ENCODE measurements at regions not wholly inside any gene's neighbourhood (a gene's known extent, or its start where the extent isn't known, plus 50 kb on each side); places are given as distances from the start of the nearest gene placed in this dataset.

- DNase-seq, result no peak
- no peaks in the 10 kb centered on the region for H3K27me3 ChIP-seq
- no peaks in the 10 kb centered on the region for H3K36me3 ChIP-seq
- no peak overlapping the region for H3K27ac ChIP-seq
- TF ChIP-seq POLR2A (IDR thresholded peaks at IDR 0.05), result no peak
- TF ChIP-seq, protein P1, sequence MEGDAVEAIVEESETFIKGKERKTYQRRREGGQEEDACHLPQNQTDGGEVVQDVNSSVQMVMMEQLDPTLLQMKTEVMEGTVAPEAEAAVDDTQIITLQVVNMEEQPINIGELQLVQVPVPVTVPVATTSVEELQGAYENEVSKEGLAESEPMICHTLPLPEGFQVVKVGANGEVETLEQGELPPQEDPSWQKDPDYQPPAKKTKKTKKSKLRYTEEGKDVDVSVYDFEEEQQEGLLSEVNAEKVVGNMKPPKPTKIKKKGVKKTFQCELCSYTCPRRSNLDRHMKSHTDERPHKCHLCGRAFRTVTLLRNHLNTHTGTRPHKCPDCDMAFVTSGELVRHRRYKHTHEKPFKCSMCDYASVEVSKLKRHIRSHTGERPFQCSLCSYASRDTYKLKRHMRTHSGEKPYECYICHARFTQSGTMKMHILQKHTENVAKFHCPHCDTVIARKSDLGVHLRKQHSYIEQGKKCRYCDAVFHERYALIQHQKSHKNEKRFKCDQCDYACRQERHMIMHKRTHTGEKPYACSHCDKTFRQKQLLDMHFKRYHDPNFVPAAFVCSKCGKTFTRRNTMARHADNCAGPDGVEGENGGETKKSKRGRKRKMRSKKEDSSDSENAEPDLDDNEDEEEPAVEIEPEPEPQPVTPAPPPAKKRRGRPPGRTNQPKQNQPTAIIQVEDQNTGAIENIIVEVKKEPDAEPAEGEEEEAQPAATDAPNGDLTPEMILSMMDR (IDR thresholded peaks at IDR 0.05), result no peak
- 89 to 92% (median 91%) methylated on average over 6 of the region's 6 CpGs for WGBS, 4 donors
- peaks cover 0 to 27% (median 7%) of the 10 kb centered on the region in 12 donors for H3K4me1 ChIP-seq
- ATAC-seq, result no peak
- H3K9me3 ChIP-seq, result no peaks in the 10 kb centered on the region
- intact Hi-C loops (cut with DNase I), result no loop called here
- H3K4me3 ChIP-seq, result no peak overlapping the region
Measured at GRCh38 chr17:13407381-13407780, 194.3 kb downstream of the HS3ST3A1 start.

- TF ChIP-seq POLR2A (IDR thresholded peaks at IDR 0.05), result no peak
- TF ChIP-seq, protein P1 (IDR thresholded peaks at IDR 0.05), result no peak
- H3K4me1 ChIP-seq, result peaks cover 0 to 23% (median 7%) of the 10 kb centered on the region in 12 donors
- H3K36me3 ChIP-seq, result no peaks in the 10 kb centered on the region
- DNase-seq, result no peak
- no peaks in the 10 kb centered on the region for H3K27me3 ChIP-seq
- 26 to 40% (median 28%) methylated on average over 3 of the region's 3 CpGs for WGBS, 4 donors
- intact Hi-C loops (cut with DNase I), result no loop called here
- no peaks in the 10 kb centered on the region for H3K9me3 ChIP-seq
- peak in 3 of 4 donors; percentile 42 to 63 (median 61) for ATAC-seq
- no peak overlapping the region for H3K4me3 ChIP-seq
- peak overlapping the region in 5 of 12 donors; percentile 6 to 55 (median 25) for H3K27ac ChIP-seq
Measured at GRCh38 chr17:13405807-13406206, 195.9 kb downstream of the HS3ST3A1 start.

DNA sequence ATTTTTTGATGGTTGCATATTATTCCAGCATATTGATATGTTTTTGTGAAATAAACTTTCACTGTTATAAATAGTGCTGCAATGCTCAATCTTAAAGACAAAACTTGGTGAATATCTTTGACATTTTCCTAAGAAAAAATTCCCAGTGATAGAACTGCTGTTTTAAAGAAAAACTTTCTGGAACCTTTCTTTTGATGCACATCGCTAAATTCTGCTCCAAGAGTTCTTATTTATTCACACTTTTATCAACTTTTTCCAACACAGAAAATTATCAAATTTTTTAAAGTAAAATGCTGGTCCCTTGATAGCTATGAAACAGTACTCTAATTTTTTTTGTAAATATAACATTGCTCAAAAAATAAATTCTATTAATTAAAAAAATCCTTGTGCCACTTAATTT is 196.6 kb downstream of the HS3ST3A1 start:
- DNase-seq (no peak), ATAC-seq (no peak)
- TF ChIP-seq, protein P1 (IDR thresholded peaks at IDR 0.05), result no peak
- no peak for TF ChIP-seq POLR2A (IDR thresholded peaks at IDR 0.05)
- intact Hi-C loops (cut with DNase I), result no loop called here
- H3K4me3 ChIP-seq, result no peak overlapping the region
- H3K27ac ChIP-seq, result peak overlapping the region in 1 of 12 donors; percentile 42
- no peaks in the 10 kb centered on the region for H3K27me3 ChIP-seq
- no peaks in the 10 kb centered on the region for H3K9me3 ChIP-seq
- 90 to 95% (median 92%) methylated on average over 1 of the region's 1 CpG for WGBS, 4 donors
- no peaks in the 10 kb centered on the region for H3K36me3 ChIP-seq
- peaks cover 0 to 23% (median 7%) of the 10 kb centered on the region in 12 donors for H3K4me1 ChIP-seq

DNA sequence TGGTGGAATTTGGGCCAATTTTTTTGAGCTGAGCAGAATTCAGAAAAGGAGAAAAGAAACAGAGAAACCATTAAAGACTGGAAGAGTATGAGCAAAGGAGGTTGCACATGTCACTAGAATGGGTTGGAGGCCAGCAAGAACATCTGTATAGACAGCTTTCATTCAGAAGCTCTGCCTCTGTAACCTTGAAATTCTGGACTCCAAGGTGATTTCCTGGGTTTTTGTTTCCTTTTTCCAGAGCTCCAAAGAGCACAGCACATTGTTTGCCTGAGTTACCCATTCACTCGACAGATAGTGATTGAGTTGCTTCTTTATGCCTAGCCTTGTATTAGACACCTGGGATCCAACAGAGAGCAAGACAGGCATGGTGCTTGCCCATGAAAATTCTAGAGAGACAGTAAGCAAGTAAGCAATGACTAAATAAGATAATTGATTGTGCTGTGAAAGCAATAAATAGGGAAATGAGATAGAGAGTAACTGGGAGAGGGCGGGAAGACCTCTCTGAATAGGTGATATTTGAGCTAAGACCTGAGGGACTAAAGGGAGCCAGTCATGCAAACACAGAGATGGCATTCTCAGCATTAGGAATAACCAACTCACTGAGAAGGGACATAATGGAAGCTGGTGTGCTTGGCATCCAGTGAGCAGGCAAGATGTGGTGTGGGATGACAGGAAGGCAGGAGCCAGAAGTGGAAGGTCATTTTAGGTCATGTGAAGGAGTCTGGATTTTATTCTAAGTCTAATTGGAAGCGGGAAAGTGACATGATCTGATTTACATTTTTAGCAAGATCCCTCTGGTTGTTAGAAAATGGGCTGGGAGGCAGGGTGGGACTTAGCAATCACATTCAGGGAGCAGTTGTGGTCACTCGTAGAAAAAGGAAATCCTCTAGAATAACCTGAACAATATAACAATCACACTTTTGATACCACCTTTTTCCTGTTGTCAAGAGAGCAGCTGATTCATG is 197.5 kb downstream of the HS3ST3A1 start:
- H3K4me1 ChIP-seq, result peaks cover 0 to 23% (median 7%) of the 10 kb centered on the region in 12 donors
- no peaks in the 10 kb centered on the region for H3K36me3 ChIP-seq
- H3K27me3 ChIP-seq, result no peaks in the 10 kb centered on the region
- intact Hi-C loops (cut with DNase I), result no loop called here
- no peak for DNase-seq
- ATAC-seq, result peak in 2 of 4 donors; percentile 58 to 66
- peak overlapping the region in 6 of 12 donors; percentile 1 to 54 (median 20) for H3K27ac ChIP-seq
- H3K9me3 ChIP-seq, result no peaks in the 10 kb centered on the region
- 49 to 56% (median 51%) methylated on average over 4 of the region's 4 CpGs for WGBS, 4 donors
- H3K4me3 ChIP-seq, result no peak overlapping the region
- TF ChIP-seq, protein P1 (IDR thresholded peaks at IDR 0.05), result no peak
- no peak for TF ChIP-seq POLR2A (IDR thresholded peaks at IDR 0.05)

Data from heart left ventricle (tissue), 16 donors.